SK-N-SH (cell line): ENCODE measurements at regions not wholly inside any gene's neighbourhood (a gene's known extent, or its start where the extent isn't known, plus 50 kb on each side); places are given as distances from the start of the nearest gene placed in this dataset.

Experiments
- ELF1 ChIP-seq: IDR thresholded peaks from 2 replicates; pipeline ENCODE4 v1.4.0; 2012
- IRF3 ChIP-seq: fragments of 150-350 bp; IDR thresholded peaks from 2 replicates; pipeline ENCODE4 v1.6.1; 2016; ENCODE audit warnings: mild to moderate bottlenecking, low read depth, low read length
- MXI1 ChIP-seq: IDR thresholded peaks from 2 replicates; pipeline ENCODE4 v1.6.1; 2012; ENCODE audit warnings: mild to moderate bottlenecking, low read depth, low read length, improper control_type of control experiment
- POLR2AphosphoS5 ChIP-seq: IDR thresholded peaks from 2 replicates; pipeline ENCODE4 v1.6.1; 2012; ENCODE audit warnings: low read depth, low read length
- RXRA ChIP-seq: IDR thresholded peaks from 2 replicates; pipeline ENCODE4 v1.4.0; 2012; ENCODE audit warnings: low read depth, mild to moderate bottlenecking, borderline replicate concordance
- TEAD4 ChIP-seq: IDR thresholded peaks from 2 replicates; pipeline ENCODE4 v1.4.0; 2012; ENCODE audit warnings: mild to moderate bottlenecking, borderline replicate concordance; ENCODE audit not compliant: insufficient read depth
- TF ChIP-seq, protein P1 (sequence below): fragments of 200-600 bp; sonication (generic); IDR thresholded peaks from 2 replicates; pipeline ENCODE4 v1.6.1; 2017; ENCODE audit warnings: antibody characterized with exemption, mild to moderate bottlenecking, moderate library complexity

DNA sequence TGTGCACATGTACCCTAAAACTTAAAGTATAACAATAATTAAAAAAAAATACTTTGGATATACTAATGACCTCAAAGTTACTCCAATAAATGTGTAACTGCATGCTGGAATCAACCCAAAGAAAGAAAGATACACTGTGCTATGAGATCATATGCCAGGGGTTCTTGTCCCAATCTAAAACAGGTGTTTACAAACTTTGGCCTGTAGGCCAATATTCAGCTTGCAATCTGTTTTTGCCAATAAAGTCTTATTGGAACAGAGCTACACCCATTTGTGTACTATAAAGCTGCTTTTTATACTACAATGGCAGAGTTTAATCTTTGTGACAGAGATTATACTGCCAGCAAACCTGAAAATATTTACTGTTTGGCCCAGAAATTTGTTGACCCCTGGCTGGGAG, 138.8 kb upstream of the AFF2 start:
- no peak for TF ChIP-seq IRF3
- TF ChIP-seq, protein P1, sequence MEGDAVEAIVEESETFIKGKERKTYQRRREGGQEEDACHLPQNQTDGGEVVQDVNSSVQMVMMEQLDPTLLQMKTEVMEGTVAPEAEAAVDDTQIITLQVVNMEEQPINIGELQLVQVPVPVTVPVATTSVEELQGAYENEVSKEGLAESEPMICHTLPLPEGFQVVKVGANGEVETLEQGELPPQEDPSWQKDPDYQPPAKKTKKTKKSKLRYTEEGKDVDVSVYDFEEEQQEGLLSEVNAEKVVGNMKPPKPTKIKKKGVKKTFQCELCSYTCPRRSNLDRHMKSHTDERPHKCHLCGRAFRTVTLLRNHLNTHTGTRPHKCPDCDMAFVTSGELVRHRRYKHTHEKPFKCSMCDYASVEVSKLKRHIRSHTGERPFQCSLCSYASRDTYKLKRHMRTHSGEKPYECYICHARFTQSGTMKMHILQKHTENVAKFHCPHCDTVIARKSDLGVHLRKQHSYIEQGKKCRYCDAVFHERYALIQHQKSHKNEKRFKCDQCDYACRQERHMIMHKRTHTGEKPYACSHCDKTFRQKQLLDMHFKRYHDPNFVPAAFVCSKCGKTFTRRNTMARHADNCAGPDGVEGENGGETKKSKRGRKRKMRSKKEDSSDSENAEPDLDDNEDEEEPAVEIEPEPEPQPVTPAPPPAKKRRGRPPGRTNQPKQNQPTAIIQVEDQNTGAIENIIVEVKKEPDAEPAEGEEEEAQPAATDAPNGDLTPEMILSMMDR: no peak
- TF ChIP-seq POLR2AphosphoS5: no peak
- TF ChIP-seq TEAD4: no peak
- TF ChIP-seq RXRA: no peak
- TF ChIP-seq MXI1: no peak
- no peak for TF ChIP-seq ELF1
